ENCODE measurements at regions not wholly inside any gene's neighbourhood (a gene's known extent, or its start where the extent isn't known, plus 50 kb on each side); places are given as distances from the start of the nearest gene placed in this dataset.

GRCh38 chr2:147242445-147242844 lies 602.4 kb upstream of the ACVR2A start:
- ChIA-PET CTCF (no interaction called here), POLR2A (no interaction called here)
- DNase-seq = no peak
- Histone ChIP-seq H3K4me1 (ENCODE audit: control extremely low read depth in 1 of 4, control insufficient read depth in 4 of 4, insufficient read depth in 4 of 4, low read length in 3 of 4) (no peaks in the 10 kb centered on the region), H3K27ac (ENCODE audit: insufficient read depth in 1 of 2, low read depth in 1 of 2, low read length in 2 of 2, poor library complexity in 1 of 2, severe bottlenecking in 2 of 2) (no peak overlapping the region), H3K4me3 (ENCODE audit: control insufficient read depth in 1 of 7, extremely low read depth in 1 of 7, insufficient read depth in 4 of 7, low read depth in 2 of 7, low read length in 6 of 7) (no peak overlapping the region), H3K36me3 (ENCODE audit: control insufficient read depth in 4 of 4, insufficient read depth in 4 of 4, low read length in 3 of 4) (no peaks in the 10 kb centered on the region), H3K27me3 (replicated peaks in 2 of 5; ENCODE audit: control insufficient read depth in 4 of 5, insufficient read depth in 5 of 5, low read length in 4 of 5) (no peaks in the 10 kb centered on the region), H3K9me3 (ENCODE audit: control extremely low read depth in 1 of 5, control insufficient read depth in 4 of 5, insufficient read depth in 2 of 5, low read depth in 1 of 5, low read length in 4 of 5) (no peaks in the 10 kb centered on the region)

- POLR2A ChIA-PET = no interaction called here
- Histone ChIP-seq H3K27me3 (replicated peaks in 2 of 5; ENCODE audit: control insufficient read depth in 4 of 5, insufficient read depth in 5 of 5, low read length in 4 of 5) (no peaks in the 10 kb centered on the region), H3K27ac (ENCODE audit: insufficient read depth in 1 of 2, low read depth in 1 of 2, low read length in 2 of 2, poor library complexity in 1 of 2, severe bottlenecking in 2 of 2) (no peak overlapping the region), H3K4me3 (ENCODE audit: control insufficient read depth in 1 of 7, extremely low read depth in 1 of 7, insufficient read depth in 4 of 7, low read depth in 2 of 7, low read length in 6 of 7) (no peak overlapping the region), H3K4me1 (ENCODE audit: control extremely low read depth in 1 of 4, control insufficient read depth in 4 of 4, insufficient read depth in 4 of 4, low read length in 3 of 4) (no peaks in the 10 kb centered on the region), H3K36me3 (ENCODE audit: control insufficient read depth in 4 of 4, insufficient read depth in 4 of 4, low read length in 3 of 4) (no peaks in the 10 kb centered on the region), H3K9me3 (ENCODE audit: control extremely low read depth in 1 of 5, control insufficient read depth in 4 of 5, insufficient read depth in 2 of 5, low read depth in 1 of 5, low read length in 4 of 5) (no peaks in the 10 kb centered on the region)
- 67% methylated on average over 1 of the region's 2 CpGs for WGBS (ENCODE audit: insufficient coverage)
- DNase-seq = no peak
- CTCF ChIA-PET = no interaction called here
Observed at GRCh38 chr2:147236601-147237000, 608.2 kb upstream of the ACVR2A start.

GRCh38 chr2:147232225-147232669 lies 612.6 kb upstream of the ACVR2A start:
- DNase-seq = no peak
- no peak overlapping the region for H3K4me3 ChIP-seq (ENCODE audit: control insufficient read depth in 1 of 7, extremely low read depth in 1 of 7, insufficient read depth in 4 of 7, low read depth in 2 of 7, low read length in 6 of 7)
- H3K27ac ChIP-seq (ENCODE audit: insufficient read depth in 1 of 2, low read depth in 1 of 2, low read length in 2 of 2, poor library complexity in 1 of 2, severe bottlenecking in 2 of 2) = no peak overlapping the region
- H3K27me3 ChIP-seq (replicated peaks in 2 of 5; ENCODE audit: control insufficient read depth in 4 of 5, insufficient read depth in 5 of 5, low read length in 4 of 5) = no peaks in the 10 kb centered on the region
- ChIA-PET CTCF (no interaction called here), POLR2A (no interaction called here)
- H3K9me3 ChIP-seq (ENCODE audit: control extremely low read depth in 1 of 5, control insufficient read depth in 4 of 5, insufficient read depth in 2 of 5, low read depth in 1 of 5, low read length in 4 of 5) = no peaks in the 10 kb centered on the region
- no peaks in the 10 kb centered on the region for H3K4me1 ChIP-seq (ENCODE audit: control extremely low read depth in 1 of 4, control insufficient read depth in 4 of 4, insufficient read depth in 4 of 4, low read length in 3 of 4)
- H3K36me3 ChIP-seq (ENCODE audit: control insufficient read depth in 4 of 4, insufficient read depth in 4 of 4, low read length in 3 of 4) = no peaks in the 10 kb centered on the region
- 93% methylated on average over 3 of the region's 3 CpGs for whole genome bisulfite sequencing (ENCODE audit: insufficient coverage)

GRCh38 chr2:147231607-147232006 lies 613.2 kb upstream of the ACVR2A start:
- H3K27me3 ChIP-seq (replicated peaks in 2 of 5; ENCODE audit: control insufficient read depth in 4 of 5, insufficient read depth in 5 of 5, low read length in 4 of 5) = no peaks in the 10 kb centered on the region
- no peak overlapping the region for H3K27ac ChIP-seq (ENCODE audit: insufficient read depth in 1 of 2, low read depth in 1 of 2, low read length in 2 of 2, poor library complexity in 1 of 2, severe bottlenecking in 2 of 2)
- DNase-seq = no peak
- WGBS (ENCODE audit: insufficient coverage) = 90% methylated on average over 2 of the region's 2 CpGs
- no peaks in the 10 kb centered on the region for H3K36me3 ChIP-seq (ENCODE audit: control insufficient read depth in 4 of 4, insufficient read depth in 4 of 4, low read length in 3 of 4)
- H3K9me3 ChIP-seq (ENCODE audit: control extremely low read depth in 1 of 5, control insufficient read depth in 4 of 5, insufficient read depth in 2 of 5, low read depth in 1 of 5, low read length in 4 of 5) = no peaks in the 10 kb centered on the region
- ChIA-PET POLR2A (no interaction called here), CTCF (no interaction called here)
- H3K4me3 ChIP-seq (ENCODE audit: control insufficient read depth in 1 of 7, extremely low read depth in 1 of 7, insufficient read depth in 4 of 7, low read depth in 2 of 7, low read length in 6 of 7) = no peak overlapping the region
- no peaks in the 10 kb centered on the region for H3K4me1 ChIP-seq (ENCODE audit: control extremely low read depth in 1 of 4, control insufficient read depth in 4 of 4, insufficient read depth in 4 of 4, low read length in 3 of 4)

GRCh38 chr2:147231081-147231480 lies 613.7 kb upstream of the ACVR2A start:
- POLR2A ChIA-PET = no interaction called here
- CTCF ChIA-PET = no interaction called here
- DNase-seq = no peak
- Histone ChIP-seq H3K4me3 (ENCODE audit: control insufficient read depth in 1 of 7, extremely low read depth in 1 of 7, insufficient read depth in 4 of 7, low read depth in 2 of 7, low read length in 6 of 7) (no peak overlapping the region), H3K9me3 (ENCODE audit: control extremely low read depth in 1 of 5, control insufficient read depth in 4 of 5, insufficient read depth in 2 of 5, low read depth in 1 of 5, low read length in 4 of 5) (no peaks in the 10 kb centered on the region), H3K27me3 (replicated peaks in 2 of 5; ENCODE audit: control insufficient read depth in 4 of 5, insufficient read depth in 5 of 5, low read length in 4 of 5) (no peaks in the 10 kb centered on the region), H3K4me1 (ENCODE audit: control extremely low read depth in 1 of 4, control insufficient read depth in 4 of 4, insufficient read depth in 4 of 4, low read length in 3 of 4) (no peaks in the 10 kb centered on the region), H3K27ac (ENCODE audit: insufficient read depth in 1 of 2, low read depth in 1 of 2, low read length in 2 of 2, poor library complexity in 1 of 2, severe bottlenecking in 2 of 2) (no peak overlapping the region), H3K36me3 (ENCODE audit: control insufficient read depth in 4 of 4, insufficient read depth in 4 of 4, low read length in 3 of 4) (no peaks in the 10 kb centered on the region)
- WGBS (ENCODE audit: insufficient coverage) = no CpG with 5 or more reads among the region's 1 CpG

- Histone ChIP-seq H3K9me3 (ENCODE audit: control extremely low read depth in 1 of 5, control insufficient read depth in 4 of 5, insufficient read depth in 2 of 5, low read depth in 1 of 5, low read length in 4 of 5) (no peaks in the 10 kb centered on the region), H3K36me3 (ENCODE audit: control insufficient read depth in 4 of 4, insufficient read depth in 4 of 4, low read length in 3 of 4) (no peaks in the 10 kb centered on the region), H3K4me3 (ENCODE audit: control insufficient read depth in 1 of 7, extremely low read depth in 1 of 7, insufficient read depth in 4 of 7, low read depth in 2 of 7, low read length in 6 of 7) (no peak overlapping the region), H3K27ac (ENCODE audit: insufficient read depth in 1 of 2, low read depth in 1 of 2, low read length in 2 of 2, poor library complexity in 1 of 2, severe bottlenecking in 2 of 2) (no peak overlapping the region), H3K27me3 (replicated peaks in 2 of 5; ENCODE audit: control insufficient read depth in 4 of 5, insufficient read depth in 5 of 5, low read length in 4 of 5) (no peaks in the 10 kb centered on the region), H3K4me1 (ENCODE audit: control extremely low read depth in 1 of 4, control insufficient read depth in 4 of 4, insufficient read depth in 4 of 4, low read length in 3 of 4) (no peaks in the 10 kb centered on the region)
- CTCF ChIA-PET = no interaction called here
- POLR2A ChIA-PET = no interaction called here
- DNase-seq = no peak
- 90% methylated on average over 2 of the region's 2 CpGs for WGBS (ENCODE audit: insufficient coverage)
Observed at GRCh38 chr2:147227313-147227712, 617.5 kb upstream of the ACVR2A start.

GRCh38 chr2:147224070-147224469 lies 620.8 kb upstream of the ACVR2A start:
- no peak for DNase-seq
- no peak overlapping the region for H3K4me3 ChIP-seq (ENCODE audit: control insufficient read depth in 1 of 7, extremely low read depth in 1 of 7, insufficient read depth in 4 of 7, low read depth in 2 of 7, low read length in 6 of 7)
- H3K36me3 ChIP-seq (ENCODE audit: control insufficient read depth in 4 of 4, insufficient read depth in 4 of 4, low read length in 3 of 4) = no peaks in the 10 kb centered on the region
- CTCF ChIA-PET = interaction anchor here (0.6 kb wide), 1 partner anchor 113 kb away, joined by 3 read pairs; no protein-coding TSS in a partner anchor
- no peak overlapping the region for H3K27ac ChIP-seq (ENCODE audit: insufficient read depth in 1 of 2, low read depth in 1 of 2, low read length in 2 of 2, poor library complexity in 1 of 2, severe bottlenecking in 2 of 2)
- POLR2A ChIA-PET = no interaction called here
- no peaks in the 10 kb centered on the region for H3K4me1 ChIP-seq (ENCODE audit: control extremely low read depth in 1 of 4, control insufficient read depth in 4 of 4, insufficient read depth in 4 of 4, low read length in 3 of 4)
- peaks cover 0 to 3% (median 0%) of the 10 kb centered on the region in 5 experiments for H3K9me3 ChIP-seq (ENCODE audit: control extremely low read depth in 1 of 5, control insufficient read depth in 4 of 5, insufficient read depth in 2 of 5, low read depth in 1 of 5, low read length in 4 of 5)
- WGBS (ENCODE audit: insufficient coverage) = no CpG with 5 or more reads among the region's 2 CpGs
- H3K27me3 ChIP-seq (replicated peaks in 2 of 5; ENCODE audit: control insufficient read depth in 4 of 5, insufficient read depth in 5 of 5, low read length in 4 of 5) = no peaks in the 10 kb centered on the region

Measured in common myeloid progenitor, CD34-positive (primary cell).